ENCODE measurements at regions not wholly inside any gene's neighbourhood (a gene's known extent, or its start where the extent isn't known, plus 50 kb on each side); places are given as distances from the start of the nearest gene placed in this dataset.

GRCh38 chr1:215018555-215018954 lies 64.0 kb upstream of the KCNK2 start:
- H2BK20ac ChIP-seq (ENCODE audit: low read length) = no peak overlapping the region
- 80% methylated on average over 3 of the region's 3 CpGs; no CpG with 5 or more reads in 1 of the 2 experiments for WGBS, 2 experiments (ENCODE audit: extremely low coverage in 1 of 2, insufficient coverage in 1 of 2, insufficient read length in 1 of 2, insufficient replicate concordance in 2 of 2, low coverage in 1 of 2, low lambda C conversion rate in 2 of 2, missing lambda C conversion rate in 1 of 2)
- POLR2A ChIA-PET (ENCODE audit: partially characterized antibody) = no interaction called here
- TF ChIP-seq GTF2F1 (IDR thresholded peaks at IDR 0.05; ENCODE audit: borderline replicate concordance, low read depth, low read length) = no peak
- TF ChIP-seq BACH1 (IDR thresholded peaks at IDR 0.05; ENCODE audit: low read length) = no peak
- no peak for TF ChIP-seq SP1 (IDR thresholded peaks at IDR 0.05; ENCODE audit: low read depth, low read length)
- TF ChIP-seq TEAD4 (IDR thresholded peaks at IDR 0.05; ENCODE audit: low read depth, low read length) = no peak
- TF ChIP-seq CHD2 (IDR thresholded peaks at IDR 0.05; ENCODE audit: low read length) = no peak

More at GRCh38 chr1:215018555-215018954, 64.0 kb upstream of the KCNK2 start:
- Histone ChIP-seq H2BK12ac (ENCODE audit: low read depth, low read length) (no peak overlapping the region), H3K4me1 (replicated peaks in 1 of 4; ENCODE audit: control insufficient read depth in 3 of 4, insufficient read depth in 4 of 4, low read length in 3 of 4) (no peaks in the 10 kb centered on the region), H3K27ac (ENCODE audit: low read depth, low read length) (no peak overlapping the region), H3K9ac (replicated peaks in 1 of 4; ENCODE audit: extremely low read depth in 1 of 4, low read depth in 3 of 4, low read length in 3 of 4) (no peak overlapping the region), H3K23me2 (ENCODE audit: low read depth, low read length) (no peaks in the 10 kb centered on the region), H4K8ac (ENCODE audit: extremely low read depth, insufficient read depth, low read length) (no peak overlapping the region), H3K23ac (ENCODE audit: insufficient read length) (no peak overlapping the region), H3K79me2 (ENCODE audit: control insufficient read depth in 1 of 2, insufficient read depth in 2 of 2, low read length in 2 of 2) (no peaks in the 10 kb centered on the region), H3K9me3 (ENCODE audit: insufficient read depth in 2 of 2, low read depth in 1 of 2, low read length in 1 of 2) (no peaks in the 10 kb centered on the region), H3K18ac (ENCODE audit: extremely low read depth, low read length) (no peak overlapping the region), H3K36me3 (ENCODE audit: control insufficient read depth in 2 of 4, insufficient read depth in 4 of 4, low read length in 3 of 4) (no peaks in the 10 kb centered on the region), H3K14ac (ENCODE audit: insufficient read length) (no peak overlapping the region), H2BK5ac (ENCODE audit: low read depth, low read length) (no peak overlapping the region), H3K4ac (replicated peaks; ENCODE audit: insufficient read length, low read depth, low read length) (no peak overlapping the region), H4K20me1 (replicated peaks in 1 of 2; ENCODE audit: control insufficient read depth in 1 of 2, insufficient read depth in 2 of 2, low read length in 2 of 2) (no peaks in the 10 kb centered on the region), H3K4me2 (ENCODE audit: insufficient read depth in 1 of 2, low read depth in 2 of 2, low read length in 2 of 2) (no peak overlapping the region), H2BK15ac (ENCODE audit: low read length) (no peak overlapping the region), H2AFZ (ENCODE audit: low read length) (no peak overlapping the region), H3K79me1 (ENCODE audit: low read depth, low read length) (no peaks in the 10 kb centered on the region), H4K5ac (ENCODE audit: insufficient read length, low read depth, low read length) (no peak overlapping the region), H3K27me3 (replicated peaks in 1 of 4; ENCODE audit: control insufficient read depth in 3 of 4, extremely low read depth in 1 of 4, insufficient read depth in 3 of 4, low read length in 3 of 4) (no peaks in the 10 kb centered on the region), H3K56ac (replicated peaks; ENCODE audit: insufficient read length, low read depth, low read length) (no peak overlapping the region), H4K91ac (replicated peaks; ENCODE audit: insufficient read length, low read length) (no peak overlapping the region), H2BK120ac (replicated peaks; ENCODE audit: low read depth, low read length) (no peak overlapping the region), H3K4me3 (ENCODE audit: extremely low read depth in 1 of 4, insufficient read depth in 2 of 4, low read depth in 3 of 4, low read length in 4 of 4) (no peak overlapping the region), H2AK5ac (ENCODE audit: low read depth, low read length) (no peak overlapping the region)
- CTCF ChIA-PET (ENCODE audit: partially characterized antibody) = no interaction called here
- no peak for FAIRE-seq
- DNase-seq (ENCODE audit: low read depth in 1 of 2, low spot score in 2 of 2) = no peak
